Neuronal stem cell (in vitro differentiated cells): ENCODE measurements at regions not wholly inside any gene's neighbourhood (a gene's known extent, or its start where the extent isn't known, plus 50 kb on each side); places are given as distances from the start of the nearest gene placed in this dataset.
"Not testable (repeated sequence)": the region's sequence is repeated elsewhere in the genome, so short reads cannot be mapped to it uniquely, and the experiment has no call there.

Experiments used
- DNase-seq: peaks from one replicate; pipeline ENCODE4 v3.0.0-alpha.2; 2013; ENCODE audit warnings: low spot score
- H2AFZ ChIP-seq: one replicate; pipeline ENCODE4 v1.6.1; 2013; ENCODE audit warnings: mild to moderate bottlenecking, low read length, inconsistent platforms
- H2AK5ac ChIP-seq: 2 replicates; pipeline ENCODE4 v1.6.1; 2013; ENCODE audit warnings: low read depth, mild to moderate bottlenecking, inconsistent platforms, low read length, moderate library complexity, mixed read lengths
- H2BK120ac ChIP-seq: 2 replicates; pipeline ENCODE4 v1.6.1; 2013; ENCODE audit warnings: low read depth, mild to moderate bottlenecking, inconsistent platforms, low read length, moderate library complexity, mixed read lengths
- H2BK12ac ChIP-seq: one replicate; pipeline ENCODE4 v1.6.1; 2013; ENCODE audit warnings: low read length, inconsistent platforms
- H2BK15ac ChIP-seq: 2 replicates; pipeline ENCODE4 v1.6.1; 2013; ENCODE audit warnings: mild to moderate bottlenecking, low read length, inconsistent platforms, mixed read lengths
- H2BK5ac ChIP-seq: one replicate; pipeline ENCODE4 v1.6.1; 2013; ENCODE audit warnings: inconsistent platforms, mild to moderate bottlenecking, low read length, moderate library complexity
- H3K14ac ChIP-seq: one replicate; pipeline ENCODE4 v1.6.1; 2013; ENCODE audit warnings: low read length, inconsistent platforms
- H3K18ac ChIP-seq: 2 replicates; pipeline ENCODE4 v1.6.1; 2013; ENCODE audit warnings: low read length, inconsistent platforms
- H3K23ac ChIP-seq: 2 replicates; pipeline ENCODE4 v1.6.1; 2013; ENCODE audit warnings: low read depth, mild to moderate bottlenecking, mixed read lengths, low read length, inconsistent platforms; ENCODE audit not compliant: poor library complexity
- H3K27ac ChIP-seq: replicated peaks from 3 replicates; pipeline ENCODE4 v1.5.1; 2013; ENCODE audit warnings: low read length, inconsistent platforms
- H3K27me3 ChIP-seq, 3 experiments: 2 replicates each; pipeline ENCODE4 v1.6.1; 2013; ENCODE audit warnings: low read length in 3 of 3, mild to moderate bottlenecking in 2 of 3, inconsistent platforms in 1 of 3, low read depth in 1 of 3, mixed read lengths in 1 of 3, moderate library complexity in 1 of 3; ENCODE audit not compliant: control insufficient read depth in 3 of 3, insufficient read depth in 3 of 3
- H3K36me3 ChIP-seq, 2 donors: replicated peaks in 1 of 2; 2 replicates each; pipeline ENCODE4 v1.6.1; 2013; ENCODE audit warnings: low read length in 2 of 2; ENCODE audit not compliant: control insufficient read depth in 2 of 2, insufficient read depth in 2 of 2
- H3K4ac ChIP-seq: 2 replicates; pipeline ENCODE4 v1.6.1; 2013; ENCODE audit warnings: inconsistent platforms, mild to moderate bottlenecking, low read length, moderate library complexity
- H3K4me1 ChIP-seq, 2 donors: 1 replicate in 1 of 2; 2 replicates in 1 of 2; pipeline ENCODE4 v1.6.1; 2013; ENCODE audit warnings: low read length in 2 of 2, low read depth in 1 of 2; ENCODE audit not compliant: control insufficient read depth in 2 of 2, insufficient read depth in 1 of 2
- H3K4me2 ChIP-seq: one replicate; pipeline ENCODE4 v1.6.1; 2013; ENCODE audit warnings: mild to moderate bottlenecking, low read length, inconsistent platforms; ENCODE audit not compliant: insufficient read depth, poor library complexity, severe bottlenecking
- H3K4me3 ChIP-seq, 2 donors: 2 replicates each; pipeline ENCODE4 v1.5.1; 2013; ENCODE audit warnings: low read length in 2 of 2, mild to moderate bottlenecking in 2 of 2, inconsistent platforms in 1 of 2, moderate library complexity in 1 of 2
- H3K79me1 ChIP-seq: one replicate; pipeline ENCODE4 v1.6.1; 2013; ENCODE audit warnings: low read depth, mild to moderate bottlenecking, inconsistent platforms, low read length, moderate library complexity
- H3K9ac ChIP-seq: one replicate; pipeline ENCODE4 v1.6.1; 2013; ENCODE audit warnings: mild to moderate bottlenecking, low read depth, low read length, inconsistent platforms; ENCODE audit not compliant: poor library complexity
- H3K9me3 ChIP-seq, 2 donors: replicated peaks in 1 of 2; 2 replicates each; pipeline versions ENCODE3 to v1.6.1; 2013; ENCODE audit warnings: low read length in 2 of 2, mild to moderate bottlenecking in 2 of 2, inconsistent platforms in 1 of 2, low read depth in 1 of 2, mixed read lengths in 1 of 2, moderate library complexity in 1 of 2; ENCODE audit not compliant: control insufficient read depth in 2 of 2, insufficient read depth in 1 of 2
- H4K8ac ChIP-seq: one replicate; pipeline ENCODE4 v1.6.1; 2013; ENCODE audit warnings: low read depth, mild to moderate bottlenecking, inconsistent platforms, low read length, moderate library complexity
- H4K91ac ChIP-seq: one replicate; pipeline ENCODE4 v1.6.1; 2013; ENCODE audit warnings: low read length, low read depth, mild to moderate bottlenecking, inconsistent platforms; ENCODE audit not compliant: poor library complexity
- WGBS, 2 donors: extraction: QIAGEN DNeasy Blood & Tissue Kit; methylation state at CpG; one replicate each; pipeline ENCODE4 v1.1.7; 2013; ENCODE audit warnings: missing lambda C conversion rate in 2 of 2, mixed read lengths in 1 of 2; ENCODE audit not compliant: insufficient read length in 2 of 2, insufficient replicate concordance in 1 of 2; ENCODE audit errors: extremely low coverage in 2 of 2; 5-methylcytosine and 5-hydroxymethylcytosine counted together

DNA sequence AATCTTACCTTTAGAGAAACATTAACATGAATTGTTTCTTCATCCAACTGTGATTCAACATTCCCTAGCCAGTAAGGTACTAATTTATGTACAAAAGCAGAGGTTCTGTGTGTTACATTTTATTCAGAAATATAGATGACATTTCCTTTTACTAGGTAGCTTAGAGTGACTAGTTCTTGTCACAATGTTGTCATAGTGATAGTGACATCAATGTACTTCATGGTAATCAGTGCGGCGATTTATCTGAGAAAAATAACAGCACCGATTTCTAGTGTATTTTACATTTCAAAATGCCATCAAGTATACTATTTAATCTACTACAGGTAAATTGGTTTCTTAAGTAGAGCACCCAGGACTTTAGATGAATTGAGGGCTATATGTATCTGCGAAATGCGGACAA is 72.1 kb upstream of the DGKB start:
- H3K79me1 ChIP-seq, result no peaks in the 10 kb centered on the region
- H3K27ac ChIP-seq, result no peak overlapping the region
- WGBS, 2 donors, result no CpG with 5 or more reads among the region's 5 CpGs

DNA sequence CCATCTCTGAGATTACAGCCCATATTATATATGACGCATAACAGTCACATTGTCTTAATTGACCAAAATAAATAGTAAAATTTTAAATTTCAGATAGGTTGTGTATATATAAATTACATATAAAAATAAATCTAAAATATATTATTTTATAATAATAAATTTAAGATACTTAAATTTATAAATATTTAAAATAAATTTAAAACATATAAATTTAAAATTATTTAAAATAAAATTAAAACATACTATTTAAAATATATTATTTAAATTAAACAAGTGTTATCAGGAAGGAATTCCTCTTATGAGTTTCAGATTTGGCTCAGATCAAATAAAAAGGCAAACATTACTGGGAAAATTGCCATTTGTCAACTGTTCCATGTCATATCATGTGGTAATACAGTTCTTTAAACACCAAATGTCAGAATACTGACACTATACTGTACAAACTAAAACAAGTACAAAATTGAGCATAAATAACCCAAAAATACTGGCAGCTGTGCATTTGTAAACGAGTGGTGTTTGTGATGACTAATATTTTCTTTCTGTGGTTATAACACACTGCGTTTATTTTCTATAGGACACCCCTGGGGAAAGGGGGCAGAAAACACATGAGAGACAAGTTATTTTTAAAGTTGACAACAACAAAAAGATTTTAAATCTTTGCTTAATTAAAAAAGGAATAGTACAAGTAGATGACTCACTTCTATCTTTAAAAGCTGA is 71.3 kb upstream of the DGKB start:
- Histone ChIP-seq H4K91ac (no peak overlapping the region), H2BK15ac (no peak overlapping the region), H3K9me3 (no peaks in the 10 kb centered on the region), H3K4me1 (no peaks in the 10 kb centered on the region), H2AFZ (no peak overlapping the region), H3K79me1 (no peaks in the 10 kb centered on the region), H3K27ac (no peak overlapping the region), H2BK5ac (no peak overlapping the region), H3K4me3 (no peak overlapping the region), H3K23ac (no peak overlapping the region), H4K8ac (no peak overlapping the region), H2BK12ac (no peak overlapping the region), H3K9ac (no peak overlapping the region), H3K36me3 (no peaks in the 10 kb centered on the region), H2BK120ac (no peak overlapping the region), H3K18ac (no peak overlapping the region), H3K4ac (no peak overlapping the region), H2AK5ac (no peak overlapping the region), H3K27me3 (no peaks in the 10 kb centered on the region), H3K4me2 (no peak overlapping the region), H3K14ac (no peak overlapping the region)
- no peak for DNase-seq
- no CpG with 5 or more reads among the region's 3 CpGs for WGBS, 2 donors

More for the DNA sequence above, 72.1 kb upstream of the DGKB start:
- Histone ChIP-seq H3K4me1 (no peaks in the 10 kb centered on the region), H3K14ac (no peak overlapping the region), H3K18ac (no peak overlapping the region), H3K4ac (no peak overlapping the region), H4K8ac (no peak overlapping the region), H2BK5ac (no peak overlapping the region), H2AK5ac (no peak overlapping the region), H3K27me3 (no peaks in the 10 kb centered on the region), H2BK120ac (no peak overlapping the region), H2BK12ac (no peak overlapping the region), H3K4me3 (no peak overlapping the region), H3K9ac (no peak overlapping the region), H3K4me2 (no peak overlapping the region), H2AFZ (no peak overlapping the region), H3K9me3 (no peaks in the 10 kb centered on the region), H3K23ac (no peak overlapping the region), H2BK15ac (no peak overlapping the region), H3K36me3 (no peaks in the 10 kb centered on the region), H4K91ac (no peak overlapping the region)
- DNase-seq, result no peak

DNA sequence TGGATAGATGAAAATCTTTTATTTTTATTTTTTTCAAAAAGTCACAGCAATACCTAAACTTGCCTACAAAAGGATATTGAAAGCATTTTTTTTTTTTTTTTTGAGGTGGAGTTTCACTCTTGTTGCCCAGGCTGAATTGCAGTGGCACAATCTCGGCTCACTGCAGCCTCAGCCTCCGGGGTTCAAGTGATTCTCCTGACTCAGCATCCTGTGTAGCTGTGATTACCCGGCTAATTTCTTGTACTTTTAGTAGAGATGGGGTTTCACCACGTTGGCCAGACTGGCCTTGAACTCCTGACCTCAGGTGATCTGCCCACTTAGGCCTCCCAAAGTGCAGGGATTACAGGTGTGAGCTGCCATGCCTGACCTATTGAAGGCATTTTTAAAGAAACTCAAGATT is 69.1 kb upstream of the DGKB start:
- H2BK120ac ChIP-seq, result not testable (repeated sequence)

DNA sequence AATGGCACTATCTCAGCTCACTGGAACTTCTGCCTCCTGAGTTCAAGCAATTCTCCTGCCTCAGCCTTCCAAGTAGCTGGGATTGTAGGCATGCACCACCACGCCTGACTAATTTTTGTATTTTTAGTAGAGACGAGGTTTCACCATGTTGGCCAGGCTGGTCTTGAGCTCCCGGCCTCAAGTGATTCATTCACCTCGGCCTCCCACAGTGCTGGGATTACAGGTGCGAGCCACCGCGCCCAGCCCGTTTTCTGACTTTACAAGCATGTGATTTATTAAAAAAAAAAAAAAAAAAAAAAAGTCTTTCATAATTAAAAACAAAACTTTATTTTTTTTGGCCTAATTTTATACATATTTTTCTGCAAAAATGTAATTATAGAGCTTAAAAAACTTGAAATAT is 64.8 kb upstream of the DGKB start:
- not testable (repeated sequence) for H2BK5ac ChIP-seq, H3K36me3 ChIP-seq, H2AK5ac ChIP-seq, H3K9ac ChIP-seq, H2BK15ac ChIP-seq, H3K27me3 ChIP-seq, H3K4me3 ChIP-seq, H2BK12ac ChIP-seq, H2BK120ac ChIP-seq, H3K79me1 ChIP-seq, H4K8ac ChIP-seq, H3K18ac ChIP-seq, H3K4ac ChIP-seq, H3K4me2 ChIP-seq, H3K27ac ChIP-seq, H3K9me3 ChIP-seq, DNase-seq, H3K14ac ChIP-seq, H4K91ac ChIP-seq, H3K4me1 ChIP-seq, H3K23ac ChIP-seq, H2AFZ ChIP-seq
- WGBS, 2 donors, result no CpG with 5 or more reads among the region's 8 CpGs

More for the DNA sequence above, 69.1 kb upstream of the DGKB start:
- H2BK5ac ChIP-seq, H2AK5ac ChIP-seq, H2BK12ac ChIP-seq, H4K91ac ChIP-seq, H3K4me2 ChIP-seq, H3K27me3 ChIP-seq, H3K79me1 ChIP-seq, H3K4me3 ChIP-seq, H2AFZ ChIP-seq, H3K36me3 ChIP-seq, H3K27ac ChIP-seq, H3K18ac ChIP-seq, H3K14ac ChIP-seq, H3K23ac ChIP-seq, H2BK15ac ChIP-seq, H3K4me1 ChIP-seq, H3K4ac ChIP-seq, DNase-seq, H3K9me3 ChIP-seq, H3K9ac ChIP-seq, H4K8ac ChIP-seq: not testable (repeated sequence)
- WGBS, 2 donors, result no CpG with 5 or more reads among the region's 4 CpGs
